ENCODE measurements at regions not wholly inside any gene's neighbourhood (a gene's known extent, or its start where the extent isn't known, plus 50 kb on each side); places are given as distances from the start of the nearest gene placed in this dataset.
A peak's percentile ranks its signal among the peaks of the same experiment; 100 is the strongest.
"Not testable (repeated sequence)": the region's sequence is repeated elsewhere in the genome, so short reads cannot be mapped to it uniquely, and the experiment has no call there.

GRCh38 chr18:71405169-71405809 lies 1116.4 kb downstream of the SOCS6 start:
- no peak for DNase-seq (ENCODE audit: extremely low read depth, low read depth)

- no peak for DNase-seq (ENCODE audit: extremely low read depth, low read depth)
Observed at GRCh38 chr18:71403501-71403900, 1114.7 kb downstream of the SOCS6 start.

GRCh38 chr18:71398531-71398930 lies 1109.7 kb downstream of the SOCS6 start:
- DNase-seq (ENCODE audit: extremely low read depth, low read depth), result peak; percentile 24

GRCh38 chr18:71388148-71388547 lies 1099.3 kb downstream of the SOCS6 start:
- no peak for DNase-seq (ENCODE audit: extremely low read depth, low read depth)

GRCh38 chr18:71374294-71375000 lies 1085.6 kb downstream of the SOCS6 start:
- no peak for DNase-seq (ENCODE audit: extremely low read depth, low read depth)

- no peak for DNase-seq (ENCODE audit: extremely low read depth, low read depth)
Observed at GRCh38 chr18:71371951-71372605, 1083.2 kb downstream of the SOCS6 start.

- no peak for DNase-seq (ENCODE audit: extremely low read depth, low read depth)
Observed at GRCh38 chr18:71370671-71371445, 1082.0 kb downstream of the SOCS6 start.

- DNase-seq (ENCODE audit: extremely low read depth, low read depth), result no peak
Observed at GRCh38 chr18:71370095-71370494, 1081.2 kb downstream of the SOCS6 start.

- no peak for DNase-seq (ENCODE audit: extremely low read depth, low read depth)
Observed at GRCh38 chr18:71362140-71362539, 1073.3 kb downstream of the SOCS6 start.

- not testable (repeated sequence) for DNase-seq (ENCODE audit: extremely low read depth, low read depth)
Observed at GRCh38 chr18:71355599-71355998, 1066.8 kb downstream of the SOCS6 start.

GRCh38 chr18:71352618-71353017 lies 1063.8 kb downstream of the SOCS6 start:
- no peak for DNase-seq (ENCODE audit: extremely low read depth, low read depth)

GRCh38 chr18:71336576-71337210 lies 1047.8 kb downstream of the SOCS6 start:
- DNase-seq (ENCODE audit: extremely low read depth, low read depth), result no peak

GRCh38 chr18:71329563-71329962 lies 1040.7 kb downstream of the SOCS6 start:
- no peak for DNase-seq (ENCODE audit: extremely low read depth, low read depth)

- no peak for DNase-seq (ENCODE audit: extremely low read depth, low read depth)
Observed at GRCh38 chr18:71329114-71329513, 1040.3 kb downstream of the SOCS6 start.

- DNase-seq (ENCODE audit: extremely low read depth, low read depth), result no peak
Observed at GRCh38 chr18:71327850-71328249, 1039.0 kb downstream of the SOCS6 start.

GRCh38 chr18:71327441-71327840 lies 1038.6 kb downstream of the SOCS6 start:
- DNase-seq (ENCODE audit: extremely low read depth, low read depth), result peak; percentile 8

GRCh38 chr18:71326826-71327225 lies 1038.0 kb downstream of the SOCS6 start:
- no peak for DNase-seq (ENCODE audit: extremely low read depth, low read depth)

GRCh38 chr18:71324356-71324755 lies 1035.5 kb downstream of the SOCS6 start:
- no peak for DNase-seq (ENCODE audit: extremely low read depth, low read depth)

GRCh38 chr18:71322201-71322600 lies 1033.4 kb downstream of the SOCS6 start:
- DNase-seq (ENCODE audit: extremely low read depth, low read depth), result no peak

GRCh38 chr18:71321319-71321718 lies 1032.5 kb downstream of the SOCS6 start:
- DNase-seq (ENCODE audit: extremely low read depth, low read depth), result no peak

GRCh38 chr18:71304856-71305255 lies 1016.0 kb downstream of the SOCS6 start:
- DNase-seq (ENCODE audit: extremely low read depth, low read depth), result no peak
